Brain microvascular endothelial cell (primary cell): ENCODE measurements at regions not wholly inside any gene's neighbourhood (a gene's known extent, or its start where the extent isn't known, plus 50 kb on each side); places are given as distances from the start of the nearest gene placed in this dataset.
A peak's percentile ranks its signal among the peaks of the same experiment; 100 is the strongest.

Experiments used
- DNase-seq: peaks from one replicate; pipeline ENCODE4 v3.0.0-alpha.2; 2020
- H3K27ac ChIP-seq: fragments of 250-450 bp; sonication (Bioruptor Pico); 2 replicates; pipeline ENCODE4 v1.5.1; 2020; ENCODE audit warnings: mild to moderate bottlenecking, moderate library complexity
- H3K27me3 ChIP-seq: fragments of 250-450 bp; sonication (Bioruptor Pico); replicated peaks from 2 replicates; pipeline ENCODE4 v1.5.1; 2020; ENCODE audit warnings: mild to moderate bottlenecking
- H3K36me3 ChIP-seq: fragments of 250-450 bp; sonication (Bioruptor Pico); replicated peaks from 2 replicates; pipeline ENCODE4 v1.5.1; 2020; ENCODE audit warnings: mild to moderate bottlenecking
- H3K4me3 ChIP-seq: 2 replicates; pipeline ENCODE4 v1.5.1; 2011; ENCODE audit warnings: low read depth, mild to moderate bottlenecking, control low read depth, low read length, moderate library complexity
- CTCF ChIP-seq: IDR thresholded peaks from 2 replicates; pipeline ENCODE4 v1.5.1; 2011; ENCODE audit warnings: low read depth, mild to moderate bottlenecking, moderate library complexity, low read length, control low read depth, inconsistent platforms; ENCODE audit errors: missing control alignments
- in situ Hi-C: cut with HindIII; loops from 2 replicates; pipeline ENCODE4 v1.10.0; 2017; ENCODE audit warnings: low sequenced_read_pairs, low pct_ligation_motif_present

DNA sequence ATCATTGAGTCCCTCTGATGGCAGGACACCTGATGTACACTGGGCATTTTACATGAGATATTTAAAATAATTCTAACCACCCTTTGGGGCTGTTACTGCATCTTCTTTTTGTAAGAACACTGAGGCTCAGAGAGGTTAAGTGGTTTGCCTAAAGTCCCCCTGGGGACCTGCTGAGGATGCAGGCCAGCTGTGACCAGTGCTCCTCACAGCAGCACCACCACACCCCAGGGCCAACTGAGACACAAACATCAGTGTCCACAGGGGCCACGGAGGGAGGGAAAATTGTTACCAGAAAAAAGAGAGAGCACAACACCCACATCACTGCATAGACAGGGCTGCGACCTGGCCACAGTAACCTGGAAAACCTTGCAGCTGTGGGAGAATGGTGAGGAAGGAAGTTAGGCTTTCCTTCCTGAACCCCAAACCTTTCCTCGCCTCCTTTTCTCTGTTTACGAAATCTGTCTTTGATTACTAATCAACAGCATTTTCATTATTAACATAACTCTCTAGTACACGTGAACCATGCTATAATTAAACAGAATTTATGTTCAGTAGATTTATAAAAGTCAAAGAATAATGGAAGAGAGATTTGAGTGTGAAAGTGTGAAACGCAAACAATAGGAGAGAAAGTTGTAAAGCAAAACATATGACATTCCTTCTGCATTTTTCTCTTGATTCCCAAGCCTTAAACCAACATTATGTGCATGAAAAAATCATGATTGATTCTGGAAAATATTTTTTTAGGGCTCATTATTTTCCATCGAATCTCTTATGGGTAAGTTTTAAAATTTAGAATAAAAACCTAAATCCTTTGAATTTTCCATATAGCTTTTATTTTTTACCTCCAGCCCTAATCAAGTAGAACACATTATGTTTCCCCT, 228.1 kb upstream of the DAPK1 start:
- Histone ChIP-seq H3K27ac (peak overlapping the region; percentile 80), H3K36me3 (no peaks in the 10 kb centered on the region), H3K4me3 (no peak overlapping the region), H3K27me3 (no peaks in the 10 kb centered on the region)
- no peak for TF ChIP-seq CTCF
- DNase-seq = no peak
- in situ Hi-C loops = no loop called here

GRCh38 chr9:87270221-87270847, 227.3 kb upstream of the DAPK1 start:
- in situ Hi-C loops = no loop called here
- Histone ChIP-seq H3K27me3 (no peaks in the 10 kb centered on the region), H3K4me3 (peak overlapping the region; percentile 1), H3K36me3 (no peaks in the 10 kb centered on the region), H3K27ac (peak overlapping the region; percentile 80)
- no peak for TF ChIP-seq CTCF
- peak; percentile 72 for DNase-seq

DNA sequence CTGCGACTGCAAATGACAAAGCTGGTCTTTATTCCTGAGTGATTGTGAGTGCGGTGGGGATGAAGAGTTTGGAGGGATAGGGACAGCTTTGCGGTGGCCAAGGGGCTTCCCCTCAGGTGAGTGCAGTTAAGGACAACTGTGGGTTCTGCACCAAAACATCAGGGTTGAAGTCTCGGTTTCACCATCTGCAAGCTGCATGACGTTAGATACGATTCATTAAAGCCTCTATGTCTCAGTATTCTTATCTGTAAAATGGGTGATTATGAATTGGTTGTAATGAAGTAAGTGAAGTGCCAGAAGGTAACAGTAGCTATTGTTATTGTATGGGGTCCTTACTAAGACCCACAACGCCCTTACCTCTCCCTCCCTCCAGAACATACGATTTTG, 226.8 kb upstream of the DAPK1 start:
- TF ChIP-seq CTCF = no peak
- in situ Hi-C loops = no loop called here
- H3K36me3 ChIP-seq = no peaks in the 10 kb centered on the region

DNA sequence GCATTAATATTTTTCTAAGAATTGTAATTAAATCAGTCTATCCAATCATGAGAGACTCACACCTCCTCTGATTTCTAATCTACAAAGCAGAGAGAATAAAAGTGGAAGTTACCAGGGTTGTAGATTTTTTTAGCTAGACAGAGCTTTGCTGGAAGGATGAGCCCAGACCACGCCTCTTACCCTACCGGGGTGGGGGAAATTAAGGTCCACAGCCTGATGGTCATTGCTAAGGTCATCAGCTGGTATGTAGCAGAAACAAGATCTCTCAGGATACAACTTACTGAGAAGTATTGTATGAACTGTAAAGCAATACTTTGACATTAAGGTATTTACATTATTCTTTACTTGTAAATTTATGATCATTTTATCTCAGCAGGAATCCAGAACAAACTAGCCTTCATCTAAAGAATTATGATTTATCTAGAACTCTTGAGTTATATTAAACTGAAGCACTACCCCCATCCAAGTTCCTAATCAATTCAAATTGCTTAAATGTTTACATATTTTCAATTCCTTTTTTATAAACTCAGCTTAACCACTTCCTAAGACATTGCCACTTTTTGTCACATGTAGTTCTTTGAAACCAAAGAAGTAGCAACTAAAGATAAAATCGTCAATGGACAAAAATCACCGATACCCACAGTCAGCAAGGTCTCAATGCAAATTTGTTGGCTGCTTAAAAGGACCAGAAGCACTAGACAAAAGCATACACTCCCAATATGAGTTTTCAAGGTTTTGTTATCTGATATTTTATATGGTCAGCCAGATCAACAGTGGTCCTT, 225.8 kb upstream of the DAPK1 start:
- no peak for TF ChIP-seq CTCF
- DNase-seq = no peak
- Histone ChIP-seq H3K27me3 (no peaks in the 10 kb centered on the region), H3K27ac (no peak overlapping the region), H3K36me3 (no peaks in the 10 kb centered on the region), H3K4me3 (no peak overlapping the region)
- in situ Hi-C loops = no loop called here

More for the DNA sequence above, 226.8 kb upstream of the DAPK1 start:
- H3K4me3 ChIP-seq = peak overlapping the region; percentile 1
- peak overlapping the region; percentile 80 for H3K27ac ChIP-seq
- H3K27me3 ChIP-seq = no peaks in the 10 kb centered on the region
- no peak for DNase-seq

DNA sequence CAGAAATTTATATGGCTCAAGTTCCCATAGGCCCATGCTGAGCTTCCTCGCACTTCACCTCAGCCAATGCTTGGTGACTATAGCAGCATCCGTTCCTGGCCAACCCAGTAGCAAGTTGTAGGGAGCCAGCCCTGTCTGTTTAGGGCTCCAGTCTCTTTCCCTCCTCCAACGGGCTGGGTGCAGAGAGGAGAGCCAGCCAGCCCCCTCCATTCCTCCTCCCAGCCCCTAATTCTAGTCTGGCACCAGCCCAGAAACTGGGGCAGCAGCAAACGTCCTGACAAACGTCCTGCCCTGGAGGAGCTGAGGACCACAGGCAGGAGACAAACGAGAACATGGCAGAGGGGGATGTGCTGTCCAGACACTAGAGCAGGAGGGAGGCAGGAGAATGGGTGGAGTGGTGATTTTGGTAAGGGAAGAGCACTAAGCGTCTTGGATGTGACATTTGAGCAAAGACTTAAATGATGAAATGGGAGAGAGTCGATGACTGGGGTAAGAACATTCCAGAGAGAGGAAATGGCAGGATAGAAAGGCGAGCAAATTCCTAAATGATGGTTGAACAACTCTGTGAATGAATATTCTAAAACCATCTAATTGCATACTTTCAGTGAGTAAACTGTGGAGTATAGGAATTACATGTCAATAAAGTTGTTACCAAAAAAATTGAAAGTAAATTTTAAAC, 222.5 kb upstream of the DAPK1 start:
- H3K4me3 ChIP-seq = no peak overlapping the region
- DNase-seq = no peak
- in situ Hi-C loops = no loop called here
- H3K27me3 ChIP-seq = no peaks in the 10 kb centered on the region
- TF ChIP-seq CTCF = no peak
- H3K36me3 ChIP-seq = no peaks in the 10 kb centered on the region
- H3K27ac ChIP-seq = no peak overlapping the region
